Activated T-helper 17 cell treated with anti-CD3 and anti-CD28 coated beads, Interleukin-2, amount 50 U/mL, for 72 hours (primary cell): ENCODE measurements at regions not wholly inside any gene's neighbourhood (a gene's known extent, or its start where the extent isn't known, plus 50 kb on each side); places are given as distances from the start of the nearest gene placed in this dataset.

Experiments used
- ATAC-seq: fragments of 150-1000 bp; cut with Tn5 transposase; replicated peaks from 2 replicates; pipeline ENCODE4 v1.10.0; 2021; ENCODE audit warnings: mild to moderate bottlenecking, moderate library complexity
- H3K27ac Mint-ChIP-seq: one replicate; pipeline ENCODE4 v1.8.0; 2022; ENCODE audit warnings: mixed read lengths
- H3K27me3 Mint-ChIP-seq: one replicate; pipeline ENCODE4 v1.8.0; 2022; ENCODE audit warnings: mixed read lengths
- H3K36me3 Mint-ChIP-seq: one replicate; pipeline ENCODE4 v1.8.0; 2022; ENCODE audit warnings: low read depth, mild to moderate bottlenecking, mixed read lengths
- H3K4me1 Mint-ChIP-seq: one replicate; pipeline ENCODE4 v1.8.0; 2022; ENCODE audit warnings: mixed read lengths
- H3K4me3 Mint-ChIP-seq: one replicate; pipeline ENCODE4 v1.8.0; 2022; ENCODE audit warnings: mild to moderate bottlenecking, mixed read lengths
- H3K9me3 Mint-ChIP-seq: one replicate; pipeline ENCODE4 v1.8.0; 2022; ENCODE audit warnings: mixed read lengths

GRCh38 chr11:119935349-119935925 lies 202.5 kb downstream of the TRIM29 start:
- ATAC-seq, result no peak
- Mint-ChIP-seq H3K4me3 (no peak overlapping the region), H3K36me3 (no peaks in the 10 kb centered on the region), H3K4me1 (no peaks in the 10 kb centered on the region), H3K9me3 (no peaks in the 10 kb centered on the region), H3K27ac (no peak overlapping the region), H3K27me3 (peaks cover 33% of the 10 kb centered on the region)

DNA sequence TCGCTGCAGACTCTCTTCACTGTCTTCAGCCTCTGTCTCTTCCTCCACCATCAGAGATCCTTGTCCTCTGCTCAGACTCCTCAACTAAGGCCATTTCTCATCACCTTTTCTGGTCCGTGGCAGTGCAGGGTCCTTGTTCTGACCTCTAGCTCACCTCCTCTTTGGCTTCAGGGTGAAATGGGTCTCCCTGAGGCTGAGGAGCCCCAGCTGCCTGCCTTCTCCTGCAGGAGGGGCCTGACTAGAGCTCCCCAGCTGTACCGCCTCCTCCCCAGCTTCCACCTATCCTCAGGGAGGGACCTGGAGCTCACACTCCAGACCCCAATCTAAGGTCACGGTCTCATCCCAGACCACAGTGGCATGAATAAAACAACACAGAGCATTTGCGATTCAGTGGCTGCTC lies 203.0 kb downstream of the TRIM29 start:
- Mint-ChIP-seq H3K4me3 (no peak overlapping the region), H3K27ac (no peak overlapping the region), H3K9me3 (no peaks in the 10 kb centered on the region), H3K4me1 (no peaks in the 10 kb centered on the region), H3K36me3 (no peaks in the 10 kb centered on the region), H3K27me3 (peaks cover 33% of the 10 kb centered on the region)
- ATAC-seq, result no peak

- H3K4me1 Mint-ChIP-seq, result no peaks in the 10 kb centered on the region
- no peak overlapping the region for H3K27ac Mint-ChIP-seq
- no peak overlapping the region for H3K4me3 Mint-ChIP-seq
- H3K9me3 Mint-ChIP-seq, result no peaks in the 10 kb centered on the region
- no peaks in the 10 kb centered on the region for H3K36me3 Mint-ChIP-seq
- ATAC-seq, result no peak
- H3K27me3 Mint-ChIP-seq, result peaks cover 31% of the 10 kb centered on the region
These were observed 203.6 kb downstream of the TRIM29 start for GRCh38 chr11:119934267-119934666.

- no peak overlapping the region for H3K4me3 Mint-ChIP-seq
- H3K36me3 Mint-ChIP-seq, result no peaks in the 10 kb centered on the region
- H3K9me3 Mint-ChIP-seq, result no peaks in the 10 kb centered on the region
- ATAC-seq, result no peak
- no peaks in the 10 kb centered on the region for H3K4me1 Mint-ChIP-seq
- H3K27ac Mint-ChIP-seq, result no peak overlapping the region
- peaks cover 27% of the 10 kb centered on the region for H3K27me3 Mint-ChIP-seq
These were observed 204.3 kb downstream of the TRIM29 start for GRCh38 chr11:119933584-119933983.

GRCh38 chr11:119932828-119933562 lies 204.0 kb upstream of the NECTIN1 start:
- Mint-ChIP-seq H3K27me3 (peaks cover 31% of the 10 kb centered on the region), H3K27ac (no peak overlapping the region), H3K36me3 (no peaks in the 10 kb centered on the region), H3K4me1 (no peaks in the 10 kb centered on the region), H3K4me3 (no peak overlapping the region), H3K9me3 (no peaks in the 10 kb centered on the region)
- ATAC-seq, result no peak

GRCh38 chr11:119928047-119928446 lies 199.0 kb upstream of the NECTIN1 start:
- H3K9me3 Mint-ChIP-seq, result peaks cover 4% of the 10 kb centered on the region
- H3K4me3 Mint-ChIP-seq, result no peak overlapping the region
- H3K27me3 Mint-ChIP-seq, result peaks cover 26% of the 10 kb centered on the region
- H3K4me1 Mint-ChIP-seq, result no peaks in the 10 kb centered on the region
- H3K36me3 Mint-ChIP-seq, result no peaks in the 10 kb centered on the region
- no peak for ATAC-seq
- no peak overlapping the region for H3K27ac Mint-ChIP-seq

- H3K36me3 Mint-ChIP-seq, result no peaks in the 10 kb centered on the region
- no peak overlapping the region for H3K27ac Mint-ChIP-seq
- H3K9me3 Mint-ChIP-seq, result peaks cover 4% of the 10 kb centered on the region
- peaks cover 31% of the 10 kb centered on the region for H3K27me3 Mint-ChIP-seq
- no peak overlapping the region for H3K4me3 Mint-ChIP-seq
- no peaks in the 10 kb centered on the region for H3K4me1 Mint-ChIP-seq
- no peak for ATAC-seq
These were observed 195.0 kb upstream of the NECTIN1 start for GRCh38 chr11:119924017-119924416.

DNA sequence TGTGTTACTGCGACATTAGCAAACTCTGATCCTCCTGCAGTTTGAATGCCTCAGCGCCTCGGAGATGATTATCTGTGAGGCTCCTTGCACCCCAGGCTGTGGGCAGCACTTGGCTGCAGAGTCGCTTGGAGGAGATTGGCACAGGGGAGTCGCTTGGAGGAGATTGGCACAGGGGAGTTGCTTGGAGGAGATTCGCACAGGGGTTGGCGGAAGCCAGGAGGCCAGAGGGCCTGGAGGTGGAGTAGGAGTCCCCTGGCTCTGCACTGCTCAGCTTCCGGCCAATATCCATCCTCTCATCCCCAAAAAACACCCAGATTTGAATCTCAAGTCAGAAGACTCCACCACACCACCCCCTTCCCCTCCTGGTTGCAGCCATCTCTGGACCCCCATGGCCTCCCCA lies 192.6 kb upstream of the NECTIN1 start:
- peaks cover 34% of the 10 kb centered on the region for H3K27me3 Mint-ChIP-seq

GRCh38 chr11:119920666-119921387 lies 191.8 kb upstream of the NECTIN1 start:
- H3K4me1 Mint-ChIP-seq, result no peaks in the 10 kb centered on the region
- H3K36me3 Mint-ChIP-seq, result no peaks in the 10 kb centered on the region
- no peak for ATAC-seq
- H3K4me3 Mint-ChIP-seq, result no peak overlapping the region
- H3K27me3 Mint-ChIP-seq, result peaks cover 34% of the 10 kb centered on the region
- no peak overlapping the region for H3K27ac Mint-ChIP-seq
- H3K9me3 Mint-ChIP-seq, result peaks cover 4% of the 10 kb centered on the region

More for the DNA sequence above, 192.6 kb upstream of the NECTIN1 start:
- H3K4me3 Mint-ChIP-seq, result no peak overlapping the region
- H3K36me3 Mint-ChIP-seq, result no peaks in the 10 kb centered on the region
- ATAC-seq, result no peak
- no peaks in the 10 kb centered on the region for H3K4me1 Mint-ChIP-seq
- H3K27ac Mint-ChIP-seq, result no peak overlapping the region
- H3K9me3 Mint-ChIP-seq, result peaks cover 4% of the 10 kb centered on the region

DNA sequence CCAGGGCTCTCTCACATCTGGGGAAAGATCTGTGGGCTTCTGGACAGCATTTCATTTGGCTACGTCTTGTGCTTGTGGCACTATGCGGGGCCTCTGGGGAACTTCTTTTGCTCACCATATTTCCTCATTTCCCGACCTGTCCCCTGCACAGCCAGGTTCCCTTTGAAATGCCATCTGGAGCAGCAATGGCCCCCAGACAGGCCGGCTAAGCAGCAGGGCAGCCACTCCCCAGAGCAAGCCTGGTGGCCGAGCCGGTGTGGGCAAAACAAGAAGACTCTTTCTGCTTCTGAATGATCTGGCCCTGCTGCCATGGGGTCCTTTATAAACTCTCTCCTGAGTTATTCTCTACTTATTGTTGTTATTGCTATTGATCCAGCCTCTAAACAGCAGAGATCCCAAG lies 190.7 kb upstream of the NECTIN1 start:
- H3K9me3 Mint-ChIP-seq, result peaks cover 5% of the 10 kb centered on the region
- no peak overlapping the region for H3K4me3 Mint-ChIP-seq
- H3K4me1 Mint-ChIP-seq, result no peaks in the 10 kb centered on the region
- H3K36me3 Mint-ChIP-seq, result no peaks in the 10 kb centered on the region
- H3K27me3 Mint-ChIP-seq, result peaks cover 28% of the 10 kb centered on the region
- H3K27ac Mint-ChIP-seq, result no peak overlapping the region
- ATAC-seq, result no peak

GRCh38 chr11:119918347-119918746 lies 189.3 kb upstream of the NECTIN1 start:
- H3K27me3 Mint-ChIP-seq, result peaks cover 23% of the 10 kb centered on the region
- H3K27ac Mint-ChIP-seq, result no peak overlapping the region
- H3K4me3 Mint-ChIP-seq, result no peak overlapping the region
- peaks cover 5% of the 10 kb centered on the region for H3K9me3 Mint-ChIP-seq
- H3K36me3 Mint-ChIP-seq, result no peaks in the 10 kb centered on the region
- H3K4me1 Mint-ChIP-seq, result no peaks in the 10 kb centered on the region
- ATAC-seq, result no peak

GRCh38 chr11:119916568-119916967 lies 187.6 kb upstream of the NECTIN1 start:
- Mint-ChIP-seq H3K4me1 (no peaks in the 10 kb centered on the region), H3K27ac (no peak overlapping the region), H3K36me3 (no peaks in the 10 kb centered on the region), H3K9me3 (peaks cover 5% of the 10 kb centered on the region), H3K27me3 (peaks cover 12% of the 10 kb centered on the region), H3K4me3 (no peak overlapping the region)
- ATAC-seq, result no peak

- Mint-ChIP-seq H3K4me3 (no peak overlapping the region), H3K36me3 (no peaks in the 10 kb centered on the region), H3K4me1 (no peaks in the 10 kb centered on the region), H3K9me3 (peaks cover 5% of the 10 kb centered on the region), H3K27me3 (peaks cover 12% of the 10 kb centered on the region), H3K27ac (no peak overlapping the region)
- no peak for ATAC-seq
These were observed 183.2 kb upstream of the NECTIN1 start for GRCh38 chr11:119912229-119912628.

GRCh38 chr11:119910650-119911049 lies 181.7 kb upstream of the NECTIN1 start:
- Mint-ChIP-seq H3K27me3 (peaks cover 12% of the 10 kb centered on the region), H3K27ac (no peak overlapping the region), H3K36me3 (no peaks in the 10 kb centered on the region), H3K9me3 (peaks cover 5% of the 10 kb centered on the region), H3K4me1 (no peaks in the 10 kb centered on the region), H3K4me3 (no peak overlapping the region)
- ATAC-seq, result no peak

DNA sequence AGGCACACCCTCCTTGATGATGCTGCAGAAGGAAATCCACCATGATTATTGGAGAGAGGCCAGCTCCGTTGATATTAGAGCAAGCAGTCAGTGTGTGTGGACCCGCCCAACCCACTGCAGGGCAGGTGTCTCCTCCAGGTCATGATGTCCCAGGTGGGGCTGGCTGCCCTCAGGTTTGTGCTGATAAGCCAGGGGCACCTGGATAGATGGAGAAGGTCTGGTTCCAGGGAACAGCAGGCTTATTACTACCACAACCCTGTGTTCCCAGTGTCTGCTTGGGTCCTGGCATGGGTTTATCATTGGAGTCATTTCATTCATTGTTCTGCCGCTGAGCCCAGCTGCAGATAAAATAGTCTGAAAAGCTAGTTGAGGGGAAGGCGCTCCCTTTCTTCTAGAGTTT lies 181.1 kb upstream of the NECTIN1 start:
- Mint-ChIP-seq H3K27me3 (peaks cover 12% of the 10 kb centered on the region), H3K4me3 (no peak overlapping the region), H3K4me1 (no peaks in the 10 kb centered on the region), H3K27ac (no peak overlapping the region), H3K9me3 (peaks cover 2% of the 10 kb centered on the region), H3K36me3 (no peaks in the 10 kb centered on the region)
- no peak for ATAC-seq
